ENCODE measurements at regions not wholly inside any gene's neighbourhood (a gene's known extent, or its start where the extent isn't known, plus 50 kb on each side); places are given as distances from the start of the nearest gene placed in this dataset.
"Not testable (repeated sequence)": the region's sequence is repeated elsewhere in the genome, so short reads cannot be mapped to it uniquely, and the experiment has no call there.

DNA sequence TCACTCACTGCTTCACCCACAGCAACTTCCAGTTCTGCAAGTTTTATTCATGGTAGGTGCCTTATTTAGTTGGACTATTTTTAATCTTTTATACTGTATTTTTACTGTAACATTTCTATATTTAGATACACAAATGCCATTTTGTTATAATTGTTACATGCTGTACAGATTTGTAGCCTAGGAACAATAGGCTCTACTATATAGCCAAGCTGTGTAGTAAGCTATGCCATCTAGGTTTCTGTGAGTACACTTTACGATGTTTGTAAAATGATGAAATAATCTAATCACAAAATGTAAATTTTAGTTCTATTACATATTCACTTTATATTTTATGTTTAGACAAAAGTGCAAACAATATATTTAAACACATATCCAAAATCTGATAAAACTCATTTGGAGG is 1187.8 kb downstream of the TECRL start:
- H3K36me3 ChIP-seq: no peaks in the 10 kb centered on the region
- H3K27me3 ChIP-seq: no peaks in the 10 kb centered on the region
- H3K9me3 ChIP-seq: no peaks in the 10 kb centered on the region
- TF ChIP-seq, protein P1, sequence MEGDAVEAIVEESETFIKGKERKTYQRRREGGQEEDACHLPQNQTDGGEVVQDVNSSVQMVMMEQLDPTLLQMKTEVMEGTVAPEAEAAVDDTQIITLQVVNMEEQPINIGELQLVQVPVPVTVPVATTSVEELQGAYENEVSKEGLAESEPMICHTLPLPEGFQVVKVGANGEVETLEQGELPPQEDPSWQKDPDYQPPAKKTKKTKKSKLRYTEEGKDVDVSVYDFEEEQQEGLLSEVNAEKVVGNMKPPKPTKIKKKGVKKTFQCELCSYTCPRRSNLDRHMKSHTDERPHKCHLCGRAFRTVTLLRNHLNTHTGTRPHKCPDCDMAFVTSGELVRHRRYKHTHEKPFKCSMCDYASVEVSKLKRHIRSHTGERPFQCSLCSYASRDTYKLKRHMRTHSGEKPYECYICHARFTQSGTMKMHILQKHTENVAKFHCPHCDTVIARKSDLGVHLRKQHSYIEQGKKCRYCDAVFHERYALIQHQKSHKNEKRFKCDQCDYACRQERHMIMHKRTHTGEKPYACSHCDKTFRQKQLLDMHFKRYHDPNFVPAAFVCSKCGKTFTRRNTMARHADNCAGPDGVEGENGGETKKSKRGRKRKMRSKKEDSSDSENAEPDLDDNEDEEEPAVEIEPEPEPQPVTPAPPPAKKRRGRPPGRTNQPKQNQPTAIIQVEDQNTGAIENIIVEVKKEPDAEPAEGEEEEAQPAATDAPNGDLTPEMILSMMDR (IDR thresholded peaks at IDR 0.05): no peak
- TF ChIP-seq POLR2A (IDR thresholded peaks at IDR 0.05): no peak
- no peak for DNase-seq
- H3K27ac ChIP-seq: no peak overlapping the region
- H3K4me1 ChIP-seq: no peaks in the 10 kb centered on the region
- H3K4me3 ChIP-seq: no peak overlapping the region

DNA sequence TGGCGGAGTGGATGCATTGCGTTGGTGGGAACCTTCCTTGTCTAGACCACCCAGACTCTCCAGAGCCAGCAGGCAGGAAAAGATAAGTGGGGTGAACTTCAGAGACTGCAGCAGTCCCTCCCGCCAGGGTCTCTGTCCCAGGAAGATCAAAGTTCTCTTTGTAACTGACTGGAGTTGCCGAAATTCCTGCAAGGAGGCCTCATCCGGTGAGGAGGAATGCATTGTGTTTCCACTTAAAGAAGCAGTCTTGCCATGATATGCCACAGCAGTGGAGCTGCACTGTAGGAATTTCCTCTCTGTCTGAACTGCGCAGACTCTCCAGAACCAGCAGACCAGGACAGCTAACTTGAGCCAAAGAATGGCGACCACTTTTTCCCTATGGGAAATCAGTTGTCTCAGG is 1190.4 kb downstream of the TECRL start:
- Histone ChIP-seq H3K9me3 (no peaks in the 10 kb centered on the region), H3K27me3 (no peaks in the 10 kb centered on the region), H3K36me3 (no peaks in the 10 kb centered on the region), H3K4me1 (no peaks in the 10 kb centered on the region), H3K4me3 (no peak overlapping the region), H3K27ac (no peak overlapping the region)
- TF ChIP-seq POLR2A (IDR thresholded peaks at IDR 0.05): no peak
- TF ChIP-seq, protein P1 (IDR thresholded peaks at IDR 0.05): no peak
- no peak for DNase-seq

DNA sequence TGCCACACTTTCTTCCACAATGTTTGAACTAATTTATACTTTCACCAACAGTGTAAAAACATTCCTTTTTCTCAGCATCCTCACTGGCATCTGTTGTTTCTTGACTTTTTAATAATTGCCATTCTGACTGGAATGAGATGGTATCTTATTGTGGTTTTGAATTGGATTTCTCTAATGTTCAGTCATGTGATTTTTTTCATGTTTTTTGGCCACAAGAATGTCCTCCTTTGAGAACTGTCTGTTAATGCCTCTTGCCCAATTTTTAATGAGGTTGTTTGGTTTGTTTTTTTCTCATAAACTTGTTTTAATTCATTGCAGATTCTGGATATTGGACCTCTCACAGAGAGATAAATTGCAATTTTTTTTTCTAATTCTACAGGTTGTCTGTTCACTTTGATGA is 1195.2 kb downstream of the TECRL start:
- no peak overlapping the region for H3K4me3 ChIP-seq
- peaks cover 0 to 3% (median 0%) of the 10 kb centered on the region in 4 donors for H3K9me3 ChIP-seq
- no peak for DNase-seq
- H3K27ac ChIP-seq: no peak overlapping the region
- TF ChIP-seq POLR2A (IDR thresholded peaks at IDR 0.05): no peak
- TF ChIP-seq, protein P1 (IDR thresholded peaks at IDR 0.05): no peak
- H3K4me1 ChIP-seq: no peaks in the 10 kb centered on the region
- no peaks in the 10 kb centered on the region for H3K36me3 ChIP-seq
- H3K27me3 ChIP-seq: no peaks in the 10 kb centered on the region

DNA sequence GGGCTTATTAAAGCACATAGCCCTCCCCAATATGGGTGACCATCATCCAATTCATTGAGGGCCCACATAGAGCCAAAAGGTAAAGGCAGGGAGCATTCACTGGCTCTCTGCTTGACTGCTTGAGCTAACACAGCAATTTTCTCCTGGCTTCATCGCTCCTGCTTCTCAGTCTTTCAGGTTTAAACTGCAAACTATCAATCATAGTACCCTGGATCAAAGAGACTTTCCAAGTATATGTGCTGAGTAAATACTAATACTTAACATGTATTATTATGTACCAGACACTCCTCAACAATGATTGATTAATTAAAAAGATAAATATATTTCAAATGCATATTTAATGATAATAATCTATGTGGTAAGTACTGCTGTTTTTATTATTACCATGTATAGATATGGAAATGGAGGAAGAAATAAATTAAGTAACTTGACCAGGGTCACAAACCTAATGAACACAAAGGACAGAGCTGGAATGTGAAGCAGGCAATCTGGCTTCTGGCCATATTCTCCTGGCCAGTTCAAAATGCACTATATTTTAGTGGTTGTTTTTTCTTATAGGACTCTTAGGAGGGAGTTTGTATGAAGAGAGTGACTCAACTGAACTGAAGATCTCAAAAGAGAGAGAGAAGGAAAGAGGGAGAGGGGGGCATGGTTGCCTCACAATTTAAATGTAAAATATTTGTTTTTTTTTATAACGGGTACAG is 1197.3 kb downstream of the TECRL start:
- no peak for DNase-seq
- no peaks in the 10 kb centered on the region for H3K27me3 ChIP-seq
- H3K4me3 ChIP-seq: no peak overlapping the region
- no peaks in the 10 kb centered on the region for H3K36me3 ChIP-seq
- no peaks in the 10 kb centered on the region for H3K4me1 ChIP-seq
- H3K27ac ChIP-seq: no peak overlapping the region
- peaks cover 0 to 3% (median 0%) of the 10 kb centered on the region in 4 donors for H3K9me3 ChIP-seq
- TF ChIP-seq POLR2A (IDR thresholded peaks at IDR 0.05): no peak
- TF ChIP-seq, protein P1 (IDR thresholded peaks at IDR 0.05): no peak

DNA sequence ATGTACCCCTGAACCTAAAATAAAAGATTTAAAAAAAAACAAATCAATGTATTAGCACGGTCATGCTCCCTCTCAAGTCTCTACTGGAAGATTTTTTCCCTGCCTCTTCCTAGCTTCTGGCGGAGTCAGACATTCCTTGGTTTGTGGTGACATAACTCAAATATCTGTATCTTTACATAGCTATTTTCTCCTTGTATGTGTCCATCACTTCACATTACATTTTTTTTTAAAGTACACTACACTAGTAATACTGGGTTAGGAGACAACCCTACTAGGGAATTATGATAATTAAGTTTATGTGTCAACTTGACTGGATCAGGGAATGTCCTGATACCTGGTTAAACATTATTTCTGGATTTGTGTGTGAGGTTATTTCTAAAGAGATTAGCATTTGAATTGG is 1197.9 kb downstream of the TECRL start:
- Histone ChIP-seq H3K36me3 (no peaks in the 10 kb centered on the region), H3K27ac (no peak overlapping the region), H3K27me3 (no peaks in the 10 kb centered on the region), H3K9me3 (peaks cover 0 to 3% (median 0%) of the 10 kb centered on the region in 4 donors), H3K4me1 (no peaks in the 10 kb centered on the region), H3K4me3 (no peak overlapping the region)
- no peak for TF ChIP-seq POLR2A (IDR thresholded peaks at IDR 0.05)
- TF ChIP-seq, protein P1 (IDR thresholded peaks at IDR 0.05): no peak
- DNase-seq: no peak

DNA sequence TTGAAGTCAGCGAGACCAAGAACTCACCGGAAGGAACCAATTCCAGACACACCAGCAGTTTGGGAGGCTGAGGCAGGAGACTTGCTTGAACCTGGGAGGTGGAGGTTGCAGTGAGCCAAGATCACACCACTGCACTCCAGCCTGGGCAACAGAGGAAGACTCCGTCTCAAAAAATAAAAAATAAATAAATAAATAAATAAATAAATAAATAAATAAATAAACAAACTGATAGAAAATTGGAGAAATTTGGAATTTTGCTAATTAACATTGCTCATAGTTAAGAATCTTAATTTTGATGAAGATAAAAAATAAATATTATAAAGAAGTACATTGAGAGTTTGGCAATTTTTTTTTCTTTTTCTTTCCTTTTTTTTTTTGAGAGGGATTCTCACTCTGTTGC is 1216.2 kb downstream of the TECRL start:
- not testable (repeated sequence) for H3K27me3 ChIP-seq, H3K36me3 ChIP-seq, H3K4me3 ChIP-seq, H3K9me3 ChIP-seq, DNase-seq, H3K27ac ChIP-seq, H3K4me1 ChIP-seq

Data from Peyer's patch (tissue), 4 donors.